B cell (primary cell): ENCODE measurements at regions not wholly inside any gene's neighbourhood (a gene's known extent, or its start where the extent isn't known, plus 50 kb on each side); places are given as distances from the start of the nearest gene placed in this dataset.

Experiments
- CTCF ChIP-seq: fragments of 200-600 bp; IDR thresholded peaks from one replicate; pipeline ENCODE4 v1.8.0; 2022; ENCODE audit warnings: antibody characterized with exemption, mild to moderate bottlenecking
- EZH2 ChIP-seq: IDR thresholded peaks from 2 replicates; pipeline ENCODE4 v1.6.1; 2012; ENCODE audit warnings: borderline replicate concordance, low read depth, mild to moderate bottlenecking, moderate library complexity, low read length; ENCODE audit not compliant: insufficient read depth, poor library complexity, severe bottlenecking

DNA sequence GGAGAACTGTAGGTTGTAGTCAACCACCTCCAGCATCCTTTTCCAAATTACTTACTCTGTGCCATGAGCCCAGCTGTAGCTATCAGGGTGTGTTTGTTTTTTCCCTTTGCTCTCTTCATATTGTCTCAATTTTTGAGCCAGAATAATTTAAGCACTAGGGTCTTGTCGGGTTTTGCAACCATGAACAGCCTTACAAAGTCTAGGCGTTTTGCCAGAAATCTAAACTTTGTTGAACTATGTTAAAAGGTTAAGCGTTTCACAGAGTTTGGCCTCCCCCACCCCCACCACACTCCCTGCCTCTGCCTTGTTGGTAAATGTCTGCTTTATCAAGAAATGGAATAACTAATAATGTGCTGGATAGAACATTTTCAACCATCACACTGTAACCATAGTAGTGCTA lies 190.6 kb upstream of the TTC29 start:
- TF ChIP-seq CTCF = no peak
- TF ChIP-seq EZH2 = no peak
